T follicular helper cell (primary cell): ENCODE measurements at regions not wholly inside any gene's neighbourhood (a gene's known extent, or its start where the extent isn't known, plus 50 kb on each side); places are given as distances from the start of the nearest gene placed in this dataset.
"Not testable (repeated sequence)": the region's sequence is repeated elsewhere in the genome, so short reads cannot be mapped to it uniquely, and the experiment has no call there.

ENCODE experiments used
- DNase-seq: peaks from one replicate; pipeline ENCODE4 v3.0.0-alpha.2; 2020; ENCODE audit warnings: low read depth

- DNase-seq, result no peak
Measured at GRCh38 chr10:78596556-78596955, 472.2 kb upstream of the ZMIZ1 start.

GRCh38 chr10:78597796-78598555 lies 470.8 kb upstream of the ZMIZ1 start:
- DNase-seq, result no peak

GRCh38 chr10:78599122-78599853 lies 469.5 kb upstream of the ZMIZ1 start:
- no peak for DNase-seq

GRCh38 chr10:78600121-78600665 lies 468.6 kb upstream of the ZMIZ1 start:
- DNase-seq, result no peak

GRCh38 chr10:78600740-78601139 lies 468.0 kb upstream of the ZMIZ1 start:
- no peak for DNase-seq

- DNase-seq, result no peak
Measured at GRCh38 chr10:78602201-78602932, 466.4 kb upstream of the ZMIZ1 start.

- no peak for DNase-seq
Measured at GRCh38 chr10:78604286-78604685, 464.5 kb upstream of the ZMIZ1 start.

GRCh38 chr10:78604721-78605120 lies 464.0 kb upstream of the ZMIZ1 start:
- no peak for DNase-seq

GRCh38 chr10:78605800-78606350 lies 462.9 kb upstream of the ZMIZ1 start:
- DNase-seq, result no peak

- not testable (repeated sequence) for DNase-seq
Measured at GRCh38 chr10:78606766-78607165, 462.0 kb upstream of the ZMIZ1 start.

GRCh38 chr10:78609976-78610375 lies 458.8 kb upstream of the ZMIZ1 start:
- DNase-seq, result no peak

GRCh38 chr10:78613132-78613531 lies 455.6 kb upstream of the ZMIZ1 start:
- no peak for DNase-seq

GRCh38 chr10:78614267-78614666 lies 454.5 kb upstream of the ZMIZ1 start:
- DNase-seq, result no peak

- no peak for DNase-seq
Measured at GRCh38 chr10:78614744-78615143, 454.0 kb upstream of the ZMIZ1 start.

GRCh38 chr10:78616125-78616695 lies 452.6 kb upstream of the ZMIZ1 start:
- DNase-seq, result no peak

- no peak for DNase-seq
Measured at GRCh38 chr10:78617115-78617514, 451.7 kb upstream of the ZMIZ1 start.

- DNase-seq, result no peak
Measured at GRCh38 chr10:78617631-78618030, 451.1 kb upstream of the ZMIZ1 start.

- no peak for DNase-seq
Measured at GRCh38 chr10:78618050-78618449, 450.7 kb upstream of the ZMIZ1 start.

GRCh38 chr10:78619115-78619851 lies 449.5 kb upstream of the ZMIZ1 start:
- DNase-seq, result no peak

GRCh38 chr10:78619896-78620295 lies 448.9 kb upstream of the ZMIZ1 start:
- no peak for DNase-seq
